ENCODE measurements at regions not wholly inside any gene's neighbourhood (a gene's known extent, or its start where the extent isn't known, plus 50 kb on each side); places are given as distances from the start of the nearest gene placed in this dataset.
A peak's percentile ranks its signal among the peaks of the same experiment; 100 is the strongest.
"Not testable (repeated sequence)": the region's sequence is repeated elsewhere in the genome, so short reads cannot be mapped to it uniquely, and the experiment has no call there.

DNA sequence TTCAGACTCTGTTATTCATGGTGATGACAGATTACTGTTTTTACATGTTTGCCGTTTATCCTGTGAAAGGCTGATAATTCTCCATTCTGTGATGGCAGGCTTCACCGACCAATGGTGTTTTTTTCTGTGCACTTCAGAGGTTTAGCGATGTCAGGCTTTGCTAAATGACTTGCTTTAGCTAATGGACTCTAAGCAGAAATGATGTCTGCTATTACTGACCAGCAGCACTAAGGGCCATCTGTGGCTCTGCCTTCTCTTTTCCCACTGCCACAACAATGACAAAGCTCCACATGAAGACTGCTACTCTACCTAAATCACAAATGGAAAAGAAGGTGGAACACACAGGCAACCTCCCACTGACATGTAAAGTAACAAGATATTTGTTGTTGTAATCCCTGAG is 68.4 kb upstream of the ALB start:
- DNase-seq (ENCODE audit: low read depth): no peak
- H3K4me3 ChIP-seq (ENCODE audit: low read depth, low read length): no peak overlapping the region
- TF ChIP-seq, protein P1, sequence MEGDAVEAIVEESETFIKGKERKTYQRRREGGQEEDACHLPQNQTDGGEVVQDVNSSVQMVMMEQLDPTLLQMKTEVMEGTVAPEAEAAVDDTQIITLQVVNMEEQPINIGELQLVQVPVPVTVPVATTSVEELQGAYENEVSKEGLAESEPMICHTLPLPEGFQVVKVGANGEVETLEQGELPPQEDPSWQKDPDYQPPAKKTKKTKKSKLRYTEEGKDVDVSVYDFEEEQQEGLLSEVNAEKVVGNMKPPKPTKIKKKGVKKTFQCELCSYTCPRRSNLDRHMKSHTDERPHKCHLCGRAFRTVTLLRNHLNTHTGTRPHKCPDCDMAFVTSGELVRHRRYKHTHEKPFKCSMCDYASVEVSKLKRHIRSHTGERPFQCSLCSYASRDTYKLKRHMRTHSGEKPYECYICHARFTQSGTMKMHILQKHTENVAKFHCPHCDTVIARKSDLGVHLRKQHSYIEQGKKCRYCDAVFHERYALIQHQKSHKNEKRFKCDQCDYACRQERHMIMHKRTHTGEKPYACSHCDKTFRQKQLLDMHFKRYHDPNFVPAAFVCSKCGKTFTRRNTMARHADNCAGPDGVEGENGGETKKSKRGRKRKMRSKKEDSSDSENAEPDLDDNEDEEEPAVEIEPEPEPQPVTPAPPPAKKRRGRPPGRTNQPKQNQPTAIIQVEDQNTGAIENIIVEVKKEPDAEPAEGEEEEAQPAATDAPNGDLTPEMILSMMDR (IDR thresholded peaks at IDR 0.05; ENCODE audit: insufficient read depth, low read length): no peak

DNA sequence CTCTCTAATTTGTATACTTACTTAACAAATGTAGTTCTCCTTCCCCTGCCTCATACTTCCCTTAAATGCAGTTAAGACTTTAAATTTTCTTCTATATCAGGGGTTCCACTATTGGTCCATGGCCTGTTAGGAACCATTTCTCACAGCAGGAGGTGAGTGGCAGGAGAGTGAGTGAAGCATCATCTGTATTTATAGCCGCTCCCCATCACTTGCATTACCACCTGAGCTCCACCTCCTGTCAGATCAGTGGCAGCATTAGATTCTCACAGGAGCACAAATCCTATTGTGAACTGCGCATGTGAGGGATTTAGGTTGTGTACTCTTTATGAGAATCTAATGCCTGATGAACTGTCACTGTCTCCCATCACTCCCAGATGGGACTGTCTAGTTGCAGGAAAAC is 72.1 kb upstream of the ALB start:
- DNase-seq (ENCODE audit: low read depth); H3K4me3 ChIP-seq (ENCODE audit: low read depth, low read length): not testable (repeated sequence)

DNA sequence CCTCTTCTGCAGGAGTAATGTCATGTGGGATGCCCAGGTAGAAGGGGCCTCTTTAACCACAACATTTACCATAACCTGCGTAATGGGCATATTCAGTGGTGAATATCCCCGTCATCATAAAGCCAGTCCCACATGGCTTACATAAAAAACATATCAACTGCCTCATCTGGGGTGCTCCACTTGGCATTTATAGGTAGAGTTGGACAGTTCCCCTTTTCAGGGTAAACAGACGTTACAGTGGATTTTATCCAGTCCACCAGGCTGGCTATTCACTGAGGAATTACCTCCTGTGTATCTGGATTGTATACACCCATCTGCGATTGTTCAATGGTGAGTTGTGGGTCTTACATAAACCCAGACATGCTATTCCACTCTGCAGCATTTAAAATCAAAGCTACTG is 70.7 kb upstream of the ANKRD17 start:
- H3K4me3 ChIP-seq (ENCODE audit: low read depth, low read length): no peak overlapping the region
- TF ChIP-seq, protein P1 (IDR thresholded peaks at IDR 0.05; ENCODE audit: insufficient read depth, low read length): no peak
- DNase-seq (ENCODE audit: low read depth): no peak

DNA sequence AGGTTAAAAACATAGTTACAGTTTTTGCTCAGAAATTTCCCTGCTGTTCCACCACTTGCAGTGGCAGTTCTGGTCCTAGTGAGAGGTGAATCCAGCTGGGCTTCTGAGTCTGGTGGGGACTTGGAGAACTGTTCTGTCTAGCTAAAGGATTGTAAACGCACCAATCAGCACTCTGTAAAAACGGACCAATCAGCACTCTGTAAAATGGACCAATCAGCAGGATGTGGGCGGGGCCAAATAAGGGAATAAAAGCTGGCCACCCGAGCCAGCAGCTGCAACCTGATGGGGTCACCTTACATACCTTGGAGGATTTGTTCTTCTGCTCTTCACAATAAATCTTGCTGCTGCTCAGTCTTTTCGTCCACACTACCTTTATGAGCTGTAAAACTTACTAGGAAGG is 67.2 kb upstream of the ANKRD17 start:
- not testable (repeated sequence) for H3K4me3 ChIP-seq (ENCODE audit: low read depth, low read length); DNase-seq (ENCODE audit: low read depth)

DNA sequence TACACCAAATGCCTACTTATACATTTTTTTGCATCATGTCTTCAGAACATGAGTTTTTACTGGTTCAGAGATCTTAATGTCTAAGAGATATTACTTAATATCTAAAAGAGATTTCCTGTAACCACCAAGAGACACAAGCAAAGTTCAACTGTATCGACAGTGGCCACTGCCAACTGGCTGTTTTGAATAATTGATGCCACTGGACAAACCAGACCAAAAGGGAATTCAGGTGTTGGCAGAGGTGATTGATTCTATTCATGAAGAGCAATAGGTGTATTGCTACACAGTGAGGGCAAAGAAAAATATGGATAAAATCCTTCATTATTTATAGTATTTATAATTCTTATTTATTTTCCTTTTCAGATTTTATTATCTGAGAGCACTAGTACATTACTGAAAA is 58.5 kb upstream of the ANKRD17 start:
- TF ChIP-seq, protein P1 (IDR thresholded peaks at IDR 0.05; ENCODE audit: insufficient read depth, low read length): no peak
- DNase-seq (ENCODE audit: low read depth): no peak
- H3K4me3 ChIP-seq (ENCODE audit: low read depth, low read length): no peak overlapping the region

DNA sequence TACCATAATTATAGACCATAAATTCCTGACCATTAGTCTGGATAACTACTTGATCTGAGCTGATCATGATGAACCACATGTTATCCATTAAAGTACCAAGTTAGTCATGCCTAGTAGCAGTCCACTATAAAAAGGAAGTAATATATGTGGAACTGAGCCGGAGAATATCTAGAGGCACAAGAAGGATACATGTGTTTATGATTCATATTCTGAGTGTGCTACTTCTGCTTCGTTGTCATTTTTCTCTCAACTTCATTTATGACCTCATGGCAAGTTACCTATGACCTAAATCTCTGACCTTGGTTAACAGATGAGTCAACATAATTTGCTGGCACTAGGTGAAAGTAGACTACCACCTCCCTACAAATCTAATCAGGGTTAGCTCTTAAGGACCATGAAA is 56.5 kb upstream of the ANKRD17 start:
- H3K4me3 ChIP-seq (ENCODE audit: low read depth, low read length): no peak overlapping the region
- peak; percentile 51 for DNase-seq (ENCODE audit: low read depth)
- TF ChIP-seq, protein P1 (IDR thresholded peaks at IDR 0.05; ENCODE audit: insufficient read depth, low read length): no peak

DNA sequence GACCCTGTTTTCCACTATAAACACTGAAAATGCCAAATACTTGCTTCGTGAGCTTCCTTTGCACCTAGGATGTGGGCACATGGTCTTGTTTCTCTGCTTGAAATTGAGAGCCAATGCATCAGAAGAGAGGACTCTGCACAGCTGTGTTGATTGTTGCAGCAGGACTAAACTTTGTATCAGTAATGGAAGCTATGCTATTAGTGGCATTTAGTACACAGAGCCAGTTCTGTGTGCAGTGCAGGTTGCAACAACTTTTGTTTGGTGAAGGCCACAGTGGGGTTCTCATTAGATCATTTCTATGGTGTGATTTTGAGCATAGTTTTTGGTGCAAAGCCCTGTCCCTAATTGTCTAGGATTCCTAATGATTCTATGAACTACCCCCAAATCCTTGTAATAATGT is 54.4 kb upstream of the ANKRD17 start:
- DNase-seq (ENCODE audit: low read depth): no peak
- H3K4me3 ChIP-seq (ENCODE audit: low read depth, low read length): no peak overlapping the region
- TF ChIP-seq, protein P1 (IDR thresholded peaks at IDR 0.05; ENCODE audit: insufficient read depth, low read length): no peak

DNA sequence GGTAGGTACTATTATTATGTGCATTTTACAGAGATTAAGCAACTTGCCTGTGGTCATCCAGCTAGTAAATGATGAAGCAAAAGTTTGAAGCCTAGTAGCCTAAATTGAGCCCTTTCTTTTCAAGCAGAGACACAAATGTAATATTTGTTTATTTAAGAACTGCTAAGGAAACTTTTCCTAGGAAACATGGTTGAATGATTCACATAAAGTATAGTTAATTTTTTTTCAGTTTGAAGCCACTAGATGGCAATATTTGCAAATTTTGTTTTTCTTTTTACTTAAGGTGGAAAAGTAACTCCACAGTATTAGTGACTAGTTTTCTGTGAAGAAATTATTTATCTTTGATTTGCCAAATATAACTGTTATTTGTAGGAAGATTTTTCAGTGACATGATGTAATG is 52.8 kb upstream of the ANKRD17 start:
- H3K4me3 ChIP-seq (ENCODE audit: low read depth, low read length): no peak overlapping the region
- DNase-seq (ENCODE audit: low read depth): peak; percentile 64
- TF ChIP-seq, protein P1 (IDR thresholded peaks at IDR 0.05; ENCODE audit: insufficient read depth, low read length): peak; percentile 25

Measured in fibroblast of the aortic adventitia (primary cell).